ENCODE measurements at regions not wholly inside any gene's neighbourhood (a gene's known extent, or its start where the extent isn't known, plus 50 kb on each side); places are given as distances from the start of the nearest gene placed in this dataset.

- TF ChIP-seq EZH2 (IDR thresholded peaks at IDR 0.05; ENCODE audit: low read depth), result no peak
- no peak for TF ChIP-seq CTCF (conservative IDR thresholded peaks at IDR 0.05)
Observed at GRCh38 chr1:21351901-21352300, 61.6 kb upstream of the ECE1 start.

Measured in PC-9 (cell line).